Mammary epithelial cell (primary cell): ENCODE measurements at regions not wholly inside any gene's neighbourhood (a gene's known extent, or its start where the extent isn't known, plus 50 kb on each side); places are given as distances from the start of the nearest gene placed in this dataset.

Experiments used
- EZH2 ChIP-seq: IDR thresholded peaks from 2 replicates; pipeline ENCODE4 v1.6.1; 2012; ENCODE audit warnings: low read length, inconsistent platforms, borderline replicate concordance
- TF ChIP-seq, protein P1 (sequence below), 2 donors: IDR thresholded peaks in 1 of 2; conservative IDR thresholded peaks in 1 of 2; 2 replicates each; pipeline ENCODE4 v1.5.1; 2011 to 2012; ENCODE audit warnings: inconsistent platforms in 2 of 2, low read length in 2 of 2, mild to moderate bottlenecking in 2 of 2, control low read depth in 1 of 2, low read depth in 1 of 2; ENCODE audit not compliant: insufficient read depth in 1 of 2; ENCODE audit errors: extremely low read depth in 1 of 2

DNA sequence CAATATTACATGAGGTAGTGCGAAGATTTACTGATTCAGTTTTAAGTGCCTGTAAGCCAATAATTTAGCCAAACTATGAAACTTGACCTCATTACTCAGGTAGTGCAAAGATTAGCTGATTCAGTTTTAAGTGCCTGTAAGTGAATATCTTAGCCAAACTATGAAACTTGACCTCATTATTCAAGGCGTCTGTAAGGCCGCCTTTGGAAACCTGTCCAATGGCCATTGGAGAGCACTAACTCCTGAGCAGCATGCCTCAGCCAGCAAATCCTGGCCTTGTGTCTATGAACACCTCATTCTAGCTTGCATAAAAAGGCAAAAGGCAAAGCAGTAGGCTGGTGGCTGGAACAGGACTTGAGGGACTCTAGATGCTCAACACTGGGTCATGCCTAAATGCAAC lies 127.0 kb upstream of the GPR12 start:
- TF ChIP-seq, protein P1, sequence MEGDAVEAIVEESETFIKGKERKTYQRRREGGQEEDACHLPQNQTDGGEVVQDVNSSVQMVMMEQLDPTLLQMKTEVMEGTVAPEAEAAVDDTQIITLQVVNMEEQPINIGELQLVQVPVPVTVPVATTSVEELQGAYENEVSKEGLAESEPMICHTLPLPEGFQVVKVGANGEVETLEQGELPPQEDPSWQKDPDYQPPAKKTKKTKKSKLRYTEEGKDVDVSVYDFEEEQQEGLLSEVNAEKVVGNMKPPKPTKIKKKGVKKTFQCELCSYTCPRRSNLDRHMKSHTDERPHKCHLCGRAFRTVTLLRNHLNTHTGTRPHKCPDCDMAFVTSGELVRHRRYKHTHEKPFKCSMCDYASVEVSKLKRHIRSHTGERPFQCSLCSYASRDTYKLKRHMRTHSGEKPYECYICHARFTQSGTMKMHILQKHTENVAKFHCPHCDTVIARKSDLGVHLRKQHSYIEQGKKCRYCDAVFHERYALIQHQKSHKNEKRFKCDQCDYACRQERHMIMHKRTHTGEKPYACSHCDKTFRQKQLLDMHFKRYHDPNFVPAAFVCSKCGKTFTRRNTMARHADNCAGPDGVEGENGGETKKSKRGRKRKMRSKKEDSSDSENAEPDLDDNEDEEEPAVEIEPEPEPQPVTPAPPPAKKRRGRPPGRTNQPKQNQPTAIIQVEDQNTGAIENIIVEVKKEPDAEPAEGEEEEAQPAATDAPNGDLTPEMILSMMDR (conservative IDR thresholded peaks at IDR 0.05 in 1 of 2, IDR thresholded peaks at IDR 0.05 in 1 of 2; ENCODE audit: extremely low read depth in 1 of 2, insufficient read depth in 1 of 2, low read depth in 1 of 2, low read length in 2 of 2) = no peak
- TF ChIP-seq EZH2 = no peak
